HL-60 (cell line): ENCODE measurements at regions not wholly inside any gene's neighbourhood (a gene's known extent, or its start where the extent isn't known, plus 50 kb on each side); places are given as distances from the start of the nearest gene placed in this dataset.

Source experiments
- CTCF ChIP-seq: IDR thresholded peaks from one replicate; pipeline ENCODE4 v1.5.1; 2011; ENCODE audit warnings: low read length, control low read depth, inconsistent platforms; ENCODE audit not compliant: insufficient read depth
- GABPA ChIP-seq: IDR thresholded peaks from 2 replicates; pipeline ENCODE4 v1.6.1; 2012; ENCODE audit warnings: low read depth
- POLR2AphosphoS5 ChIP-seq: IDR thresholded peaks from 2 replicates; pipeline ENCODE4 v1.6.1; 2012; ENCODE audit warnings: low read depth
- REST ChIP-seq: IDR thresholded peaks from 2 replicates; pipeline ENCODE4 v1.6.1; 2012; ENCODE audit warnings: low read depth; ENCODE audit not compliant: insufficient replicate concordance

GRCh38 chr18:77658299-77658662 lies 408.6 kb downstream of the GALR1 start:
- TF ChIP-seq CTCF (no peak), POLR2AphosphoS5 (no peak), GABPA (no peak), REST (no peak)
